Hepatocyte (in vitro differentiated cells): ENCODE measurements at regions not wholly inside any gene's neighbourhood (a gene's known extent, or its start where the extent isn't known, plus 50 kb on each side); places are given as distances from the start of the nearest gene placed in this dataset.

Experiments used
- DNase-seq: peaks from one replicate; pipeline ENCODE4 v3.0.0-alpha.2; 2016; ENCODE audit warnings: low spot score
- H2AFZ ChIP-seq: fragments of 200-600 bp; sonication (generic); 2 replicates; pipeline ENCODE4 v1.6.0; 2016; ENCODE audit warnings: antibody characterized with exemption, mild to moderate bottlenecking
- H3K27ac ChIP-seq: fragments of 200-600 bp; sonication (generic); 2 replicates; pipeline ENCODE4 v1.5.1; 2016; ENCODE audit warnings: mild to moderate bottlenecking
- H3K27me3 ChIP-seq: fragments of 200-600 bp; sonication (generic); 2 replicates; pipeline ENCODE4 v1.6.1; 2016
- H3K36me3 ChIP-seq: fragments of 200-600 bp; sonication (generic); replicated peaks from 2 replicates; pipeline ENCODE4 v1.5.1; 2016; ENCODE audit warnings: low read depth; ENCODE audit not compliant: insufficient read depth
- H3K4me1 ChIP-seq: fragments of 200-600 bp; sonication (generic); 2 replicates; pipeline ENCODE4 v1.5.1; 2016; ENCODE audit warnings: mild to moderate bottlenecking, moderate library complexity; ENCODE audit not compliant: insufficient read depth
- H3K4me2 ChIP-seq: fragments of 200-600 bp; sonication (generic); 2 replicates; pipeline ENCODE4 v1.6.0; 2016
- H3K4me3 ChIP-seq: fragments of 200-600 bp; sonication (generic); 2 replicates; pipeline ENCODE4 v1.5.1; 2016; ENCODE audit warnings: mild to moderate bottlenecking
- H3K79me2 ChIP-seq: fragments of 200-600 bp; sonication (generic); 2 replicates; pipeline ENCODE4 v1.6.0; 2017; ENCODE audit warnings: mild to moderate bottlenecking
- H3K9me2 ChIP-seq: fragments of 200-600 bp; sonication (generic); replicated peaks from 2 replicates; pipeline ENCODE4 v1.6.0; 2017; ENCODE audit warnings: mild to moderate bottlenecking; ENCODE audit not compliant: insufficient read depth
- H3K9me3 ChIP-seq: fragments of 200-600 bp; sonication (generic); 2 replicates; pipeline ENCODE4 v1.5.1; 2016; ENCODE audit warnings: low read depth, mild to moderate bottlenecking
- H4K20me1 ChIP-seq: fragments of 200-600 bp; sonication (generic); 2 replicates; pipeline ENCODE4 v1.6.0; 2016; ENCODE audit warnings: mild to moderate bottlenecking; ENCODE audit not compliant: insufficient read depth, poor library complexity, severe bottlenecking
- CTCF ChIP-seq: fragments of 200-600 bp; sonication (generic); IDR thresholded peaks from 2 replicates; pipeline ENCODE4 v1.5.1; 2016; ENCODE audit warnings: antibody characterized with exemption, mild to moderate bottlenecking; ENCODE audit not compliant: poor library complexity
- EZH2 ChIP-seq: fragments of 200-600 bp; sonication (generic); IDR thresholded peaks from 2 replicates; pipeline ENCODE4 v1.6.1; 2016; ENCODE audit warnings: antibody characterized with exemption, mild to moderate bottlenecking, borderline replicate concordance
- EZH2phosphoT487 ChIP-seq: fragments of 200-600 bp; sonication (generic); IDR thresholded peaks from one replicate; pipeline ENCODE4 v1.6.1; 2018; ENCODE audit warnings: antibody characterized with exemption, mild to moderate bottlenecking, low read depth, moderate library complexity; ENCODE audit not compliant: unreplicated experiment, severe bottlenecking
- WGBS: methylation state at CpG from one replicate; pipeline ENCODE4 v1.1.6; 2016; ENCODE audit warnings: low lambda C conversion rate; ENCODE audit errors: missing lambda C conversion rate; 5-methylcytosine and 5-hydroxymethylcytosine counted together

GRCh38 chr11:116661056-116661455 is 111.7 kb downstream of the BUD13 start:
- Histone ChIP-seq H3K9me2 (no peaks in the 10 kb centered on the region), H3K9me3 (no peaks in the 10 kb centered on the region), H3K27me3 (peaks cover 3% of the 10 kb centered on the region), H3K4me1 (peaks cover 7% of the 10 kb centered on the region), H3K79me2 (no peaks in the 10 kb centered on the region), H3K4me3 (no peak overlapping the region), H3K4me2 (no peak overlapping the region), H2AFZ (no peak overlapping the region), H3K36me3 (no peaks in the 10 kb centered on the region), H3K27ac (peak overlapping the region; percentile 58), H4K20me1 (no peaks in the 10 kb centered on the region)
- peak; percentile 43 for DNase-seq
- TF ChIP-seq EZH2 (no peak), EZH2phosphoT487 (no peak), CTCF (no peak)
- 55% methylated on average over 3 of the region's 3 CpGs for WGBS

GRCh38 chr11:116660011-116660410 is 112.8 kb downstream of the BUD13 start:
- Histone ChIP-seq H3K4me3 (no peak overlapping the region), H3K9me2 (no peaks in the 10 kb centered on the region), H3K27me3 (peaks cover 3% of the 10 kb centered on the region), H3K79me2 (no peaks in the 10 kb centered on the region), H3K4me1 (peaks cover 7% of the 10 kb centered on the region), H3K36me3 (no peaks in the 10 kb centered on the region), H3K9me3 (no peaks in the 10 kb centered on the region), H3K4me2 (no peak overlapping the region), H4K20me1 (no peaks in the 10 kb centered on the region), H2AFZ (no peak overlapping the region), H3K27ac (no peak overlapping the region)
- TF ChIP-seq CTCF (no peak), EZH2 (no peak), EZH2phosphoT487 (no peak)
- 83% methylated on average over 7 of the region's 7 CpGs for WGBS
- no peak for DNase-seq

GRCh38 chr11:116658876-116659535 is 113.8 kb downstream of the BUD13 start:
- Histone ChIP-seq H3K4me3 (no peak overlapping the region), H3K36me3 (no peaks in the 10 kb centered on the region)
- DNase-seq, result no peak

More at GRCh38 chr11:116658876-116659535, 113.8 kb downstream of the BUD13 start:
- H2AFZ ChIP-seq, result no peak overlapping the region
- H3K4me2 ChIP-seq, result no peak overlapping the region
- 90% methylated on average over 14 of the region's 14 CpGs for WGBS
- no peaks in the 10 kb centered on the region for H4K20me1 ChIP-seq
- H3K4me1 ChIP-seq, result peaks cover 7% of the 10 kb centered on the region
- H3K27me3 ChIP-seq, result peaks cover 3% of the 10 kb centered on the region
- no peak for TF ChIP-seq CTCF
- TF ChIP-seq EZH2phosphoT487, result no peak
- no peak for TF ChIP-seq EZH2
- H3K9me2 ChIP-seq, result no peaks in the 10 kb centered on the region
- H3K79me2 ChIP-seq, result no peaks in the 10 kb centered on the region
- H3K9me3 ChIP-seq, result no peaks in the 10 kb centered on the region
- no peak overlapping the region for H3K27ac ChIP-seq
